ENCODE measurements at regions not wholly inside any gene's neighbourhood (a gene's known extent, or its start where the extent isn't known, plus 50 kb on each side); places are given as distances from the start of the nearest gene placed in this dataset.

- DNase-seq (no peak), ATAC-seq (no peak)
- Histone ChIP-seq H3K27ac (no peak overlapping the region), H3K36me3 (no peaks in the 10 kb centered on the region), H3K4me3 (no peak overlapping the region), H3K9me3 (no peaks in the 10 kb centered on the region), H3K27me3 (no peaks in the 10 kb centered on the region), H3K4me1 (no peaks in the 10 kb centered on the region)
- intact Hi-C loops (cut with DNase I; ENCODE audit: low total_unique reads) (no loop called here), in situ Hi-C loops (cut with MboI; ENCODE audit: low sequenced_read_pairs in 4 of 4) (no loop called here)
- TF ChIP-seq POLR2A (IDR thresholded peaks at IDR 0.05) (no peak), CTCF (IDR thresholded peaks at IDR 0.05 in 4 of 5, conservative IDR thresholded peaks at IDR 0.05 in 1 of 5) (no peak)
These were observed 462.0 kb downstream of the HTR1A start for GRCh38 chr5:63500242-63500641.

- no peaks in the 10 kb centered on the region for H3K36me3 ChIP-seq
- in situ Hi-C loops (cut with MboI; ENCODE audit: low sequenced_read_pairs in 4 of 4) = no loop called here
- intact Hi-C loops (cut with DNase I; ENCODE audit: low total_unique reads) = no loop called here
- TF ChIP-seq CTCF (IDR thresholded peaks at IDR 0.05 in 4 of 5, conservative IDR thresholded peaks at IDR 0.05 in 1 of 5) = no peak
- TF ChIP-seq POLR2A (IDR thresholded peaks at IDR 0.05) = no peak
- H3K4me3 ChIP-seq = no peak overlapping the region
- H3K27ac ChIP-seq = no peak overlapping the region
- no peaks in the 10 kb centered on the region for H3K27me3 ChIP-seq
- no peak for ATAC-seq
- H3K9me3 ChIP-seq = no peaks in the 10 kb centered on the region
- DNase-seq = no peak
- H3K4me1 ChIP-seq = no peaks in the 10 kb centered on the region
These were observed 467.0 kb downstream of the HTR1A start for GRCh38 chr5:63495225-63495624.

- DNase-seq (no peak), ATAC-seq (no peak)
- no peak overlapping the region for H3K4me3 ChIP-seq
- no peaks in the 10 kb centered on the region for H3K36me3 ChIP-seq
- no peaks in the 10 kb centered on the region for H3K9me3 ChIP-seq
- no peaks in the 10 kb centered on the region for H3K27me3 ChIP-seq
- in situ Hi-C loops (cut with MboI; ENCODE audit: low sequenced_read_pairs in 4 of 4) = no loop called here
- H3K27ac ChIP-seq = no peak overlapping the region
- H3K4me1 ChIP-seq = no peaks in the 10 kb centered on the region
- TF ChIP-seq CTCF (IDR thresholded peaks at IDR 0.05 in 4 of 5, conservative IDR thresholded peaks at IDR 0.05 in 1 of 5) (no peak), POLR2A (IDR thresholded peaks at IDR 0.05) (no peak)
- intact Hi-C loops (cut with DNase I; ENCODE audit: low total_unique reads) = no loop called here
These were observed 478.9 kb downstream of the HTR1A start for GRCh38 chr5:63483338-63483737.

- TF ChIP-seq CTCF (IDR thresholded peaks at IDR 0.05 in 4 of 5, conservative IDR thresholded peaks at IDR 0.05 in 1 of 5) = no peak
- TF ChIP-seq POLR2A (IDR thresholded peaks at IDR 0.05) = no peak
- DNase-seq = no peak
- Histone ChIP-seq H3K9me3 (no peaks in the 10 kb centered on the region), H3K27me3 (no peaks in the 10 kb centered on the region), H3K4me3 (no peak overlapping the region), H3K27ac (no peak overlapping the region), H3K36me3 (no peaks in the 10 kb centered on the region), H3K4me1 (no peaks in the 10 kb centered on the region)
- no peak for ATAC-seq
- intact Hi-C loops (cut with DNase I; ENCODE audit: low total_unique reads) (no loop called here), in situ Hi-C loops (cut with MboI; ENCODE audit: low sequenced_read_pairs in 4 of 4) (no loop called here)
These were observed 488.8 kb downstream of the HTR1A start for GRCh38 chr5:63473335-63473967.

GRCh38 chr5:63456279-63456678, 506.0 kb downstream of the HTR1A start:
- H3K27ac ChIP-seq = no peak overlapping the region
- ATAC-seq = no peak
- H3K4me3 ChIP-seq = no peak overlapping the region
- no peaks in the 10 kb centered on the region for H3K9me3 ChIP-seq
- no peak for TF ChIP-seq POLR2A (IDR thresholded peaks at IDR 0.05)
- TF ChIP-seq CTCF (IDR thresholded peaks at IDR 0.05 in 4 of 5, conservative IDR thresholded peaks at IDR 0.05 in 1 of 5) = no peak
- in situ Hi-C loops (cut with MboI; ENCODE audit: low sequenced_read_pairs in 4 of 4) (no loop called here), intact Hi-C loops (cut with DNase I; ENCODE audit: low total_unique reads) (no loop called here)
- no peaks in the 10 kb centered on the region for H3K4me1 ChIP-seq
- no peaks in the 10 kb centered on the region for H3K27me3 ChIP-seq
- no peaks in the 10 kb centered on the region for H3K36me3 ChIP-seq
- DNase-seq = no peak
